Pancreas (tissue), 10 donors: ENCODE measurements at regions not wholly inside any gene's neighbourhood (a gene's known extent, or its start where the extent isn't known, plus 50 kb on each side); places are given as distances from the start of the nearest gene placed in this dataset.

ENCODE experiments used
- ATAC-seq, 4 donors: fragments of 200-7000 bp; cut with Tn5 transposase; one replicate each; pipeline versions ENCODE4 v1.8.0 to v1.9.1; 2020; ENCODE audit warnings: mild to moderate bottlenecking in 4 of 4, moderate library complexity in 4 of 4
- DNase-seq, 6 donors: peaks; one replicate each; pipeline ENCODE4 v3.0.0-alpha.2; 2020
- FAIRE-seq: peaks from 2 replicates; lab custom pipeline; 2012; peaks lifted over from hg19 to GRCh38; lab: Jason Lieb, UNC
- H3K27ac ChIP-seq, 4 donors: fragments of 200-600 bp; sonication (generic); 1 replicate in 3 of 4; 2 replicates in 1 of 4; pipeline versions ENCODE4 v1.5.0 to v1.8.0; 2020
- H3K27me3 ChIP-seq, 4 donors: fragments of 200-600 bp; one replicate each; pipeline ENCODE4 v1.8.0; 2021
- H3K36me3 ChIP-seq, 3 donors: fragments of 200-600 bp; sonication (generic) in 1 of 3; one replicate each; pipeline versions ENCODE4 v1.5.0 to v1.8.0; 2020 to 2021
- H3K4me1 ChIP-seq, 3 donors: fragments of 200-600 bp; one replicate each; pipeline ENCODE4 v1.8.0; 2021
- H3K4me3 ChIP-seq, 4 donors: fragments of 200-600 bp; sonication (generic) in 2 of 4; one replicate each; pipeline versions ENCODE4 v1.5.0 to v1.8.0; 2020 to 2021
- H3K9me3 ChIP-seq, 4 donors: fragments of 200-600 bp; one replicate each; pipeline ENCODE4 v1.8.0; 2021
- WGBS, 2 donors: extraction: QIAGEN DNeasy Blood & Tissue Kit; methylation state at CpG; one replicate each; pipeline ENCODE4 v1.1.7; 2013; 5-methylcytosine and 5-hydroxymethylcytosine counted together
- intact Hi-C, 3 donors: fragments of 100-400 bp; cut with DNase I; formaldehyde crosslinking; loops; one replicate each; pipeline versions ENCODE4 v1.11.1 to v1.14.2; 2022
- TF ChIP-seq, protein P1 (sequence below), 4 donors: fragments of 200-600 bp; sonication (generic) in 3 of 4; IDR thresholded peaks; one replicate each; pipeline versions ENCODE4 v1.5.0 to v1.8.0; 2021; ENCODE audit warnings: antibody characterized with exemption in 4 of 4
- donor health status: healthy with polysubstance abuse.
- donor health status: DM: no; HTN: no; CAD: no; lungs with moderate emphysema.
- donor health status: DM: no; HTN: no; CAD: no.
- donor health status: control.
- donor health status: control.
- donor health status: Bipolar disorder and iron deficiency.
- donor health status: DM: yes; HTN: yes; CAD: no.
- donor health status: DM: no; HTN: no; CAD: no.
- donor health status: DM: no; HTN: no; CAD: no.
- donor health status: DM: yes; HTN: yes; CAD: no.

GRCh38 chr10:128522551-128523308, 396.5 kb upstream of the MKI67 start:
- no peak for DNase-seq
- FAIRE-seq = no peak
- Histone ChIP-seq H3K36me3 (no peaks in the 10 kb centered on the region), H3K9me3 (no peaks in the 10 kb centered on the region), H3K4me1 (no peaks in the 10 kb centered on the region), H3K4me3 (no peak overlapping the region), H3K27me3 (peaks cover 0 to 3% (median 0%) of the 10 kb centered on the region in 4 donors), H3K27ac (no peak overlapping the region)
- no peak for ATAC-seq
- intact Hi-C loops = no loop called here
- WGBS, 2 donors = 67 to 72% methylated on average over 9 of the region's 9 CpGs
- TF ChIP-seq, protein P1, sequence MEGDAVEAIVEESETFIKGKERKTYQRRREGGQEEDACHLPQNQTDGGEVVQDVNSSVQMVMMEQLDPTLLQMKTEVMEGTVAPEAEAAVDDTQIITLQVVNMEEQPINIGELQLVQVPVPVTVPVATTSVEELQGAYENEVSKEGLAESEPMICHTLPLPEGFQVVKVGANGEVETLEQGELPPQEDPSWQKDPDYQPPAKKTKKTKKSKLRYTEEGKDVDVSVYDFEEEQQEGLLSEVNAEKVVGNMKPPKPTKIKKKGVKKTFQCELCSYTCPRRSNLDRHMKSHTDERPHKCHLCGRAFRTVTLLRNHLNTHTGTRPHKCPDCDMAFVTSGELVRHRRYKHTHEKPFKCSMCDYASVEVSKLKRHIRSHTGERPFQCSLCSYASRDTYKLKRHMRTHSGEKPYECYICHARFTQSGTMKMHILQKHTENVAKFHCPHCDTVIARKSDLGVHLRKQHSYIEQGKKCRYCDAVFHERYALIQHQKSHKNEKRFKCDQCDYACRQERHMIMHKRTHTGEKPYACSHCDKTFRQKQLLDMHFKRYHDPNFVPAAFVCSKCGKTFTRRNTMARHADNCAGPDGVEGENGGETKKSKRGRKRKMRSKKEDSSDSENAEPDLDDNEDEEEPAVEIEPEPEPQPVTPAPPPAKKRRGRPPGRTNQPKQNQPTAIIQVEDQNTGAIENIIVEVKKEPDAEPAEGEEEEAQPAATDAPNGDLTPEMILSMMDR (IDR thresholded peaks at IDR 0.05) = no peak

- no peaks in the 10 kb centered on the region for H3K4me1 ChIP-seq
- intact Hi-C loops = no loop called here
- DNase-seq (no peak), FAIRE-seq (no peak), ATAC-seq (no peak)
- H3K27me3 ChIP-seq = peaks cover 0 to 3% (median 0%) of the 10 kb centered on the region in 4 donors
- no peak overlapping the region for H3K27ac ChIP-seq
- WGBS, 2 donors = 55 to 74% methylated on average over 4 of the region's 4 CpGs
- H3K4me3 ChIP-seq = no peak overlapping the region
- H3K36me3 ChIP-seq = no peaks in the 10 kb centered on the region
- no peaks in the 10 kb centered on the region for H3K9me3 ChIP-seq
- TF ChIP-seq, protein P1 (IDR thresholded peaks at IDR 0.05) = no peak
These were observed 399.2 kb upstream of the MKI67 start for GRCh38 chr10:128525444-128525843.

GRCh38 chr10:128525936-128526335, 399.7 kb upstream of the MKI67 start:
- WGBS, 2 donors = 72 to 84% methylated on average over 8 of the region's 8 CpGs
- Histone ChIP-seq H3K4me1 (no peaks in the 10 kb centered on the region), H3K9me3 (no peaks in the 10 kb centered on the region), H3K4me3 (no peak overlapping the region), H3K27ac (no peak overlapping the region), H3K36me3 (no peaks in the 10 kb centered on the region), H3K27me3 (peaks cover 0 to 3% (median 0%) of the 10 kb centered on the region in 4 donors)
- DNase-seq (no peak), ATAC-seq (no peak), FAIRE-seq (no peak)
- intact Hi-C loops = no loop called here
- TF ChIP-seq, protein P1 (IDR thresholded peaks at IDR 0.05) = no peak

GRCh38 chr10:128526791-128527375, 400.7 kb upstream of the MKI67 start:
- Histone ChIP-seq H3K36me3 (no peaks in the 10 kb centered on the region), H3K27me3 (peaks cover 0 to 3% (median 0%) of the 10 kb centered on the region in 4 donors), H3K27ac (no peak overlapping the region), H3K4me1 (no peaks in the 10 kb centered on the region), H3K4me3 (no peak overlapping the region), H3K9me3 (no peaks in the 10 kb centered on the region)
- intact Hi-C loops = no loop called here
- ATAC-seq (peak in 1 of 4 donors; percentile 31), FAIRE-seq (no peak), DNase-seq (peak in 2 of 6 donors; percentile 15 to 42)
- 41% methylated on average over 17 of the region's 17 CpGs for WGBS, 2 donors
- TF ChIP-seq, protein P1 (IDR thresholded peaks at IDR 0.05) = no peak

DNA sequence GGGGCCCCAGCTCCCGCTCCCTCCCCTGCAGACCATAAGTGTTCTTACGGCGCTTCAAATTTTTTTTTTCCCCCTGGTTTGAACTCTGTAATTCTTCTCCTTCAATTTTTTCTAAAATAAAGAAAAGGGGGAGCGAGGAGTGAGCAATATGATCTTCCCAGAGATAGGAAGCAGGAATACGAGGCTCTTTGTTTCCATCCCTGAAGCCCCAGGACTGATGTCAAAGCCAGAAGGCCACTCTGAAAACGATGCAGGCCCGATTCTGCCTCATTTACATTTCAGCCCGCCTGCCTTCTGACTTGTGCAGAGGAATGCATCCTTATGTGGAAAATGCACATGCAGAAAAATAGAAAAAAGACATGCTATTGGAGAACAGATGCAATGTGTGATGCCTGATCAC, 401.5 kb upstream of the MKI67 start:
- TF ChIP-seq, protein P1 (IDR thresholded peaks at IDR 0.05) = no peak
- H3K9me3 ChIP-seq = no peaks in the 10 kb centered on the region
- intact Hi-C loops = no loop called here
- 54 to 65% methylated on average over 8 of the region's 8 CpGs for WGBS, 2 donors
- no peak for FAIRE-seq
- H3K4me1 ChIP-seq = no peaks in the 10 kb centered on the region
- H3K27me3 ChIP-seq = no peaks in the 10 kb centered on the region
- no peak overlapping the region for H3K4me3 ChIP-seq
- no peak for DNase-seq
- H3K36me3 ChIP-seq = no peaks in the 10 kb centered on the region
- ATAC-seq = no peak
- H3K27ac ChIP-seq = no peak overlapping the region
